ENCODE measurements at regions not wholly inside any gene's neighbourhood (a gene's known extent, or its start where the extent isn't known, plus 50 kb on each side); places are given as distances from the start of the nearest gene placed in this dataset.

GRCh38 chr5:124652892-124653441 is 93.5 kb downstream of the ZNF608 start:
- TF ChIP-seq EZH2 (IDR thresholded peaks at IDR 0.05; ENCODE audit: insufficient read depth, poor library complexity, severe bottlenecking), result no peak
- no peak for TF ChIP-seq EZH2phosphoT487 (IDR thresholded peaks at IDR 0.05; ENCODE audit: insufficient read depth, low read depth)
- Histone ChIP-seq H3K79me2 (ENCODE audit: insufficient read depth) (no peaks in the 10 kb centered on the region), H3K27me3 (replicated peaks; ENCODE audit: insufficient read depth) (no peaks in the 10 kb centered on the region), H3F3A (ENCODE audit: insufficient read depth) (peaks cover 47% of the 10 kb centered on the region), H4K20me1 (ENCODE audit: insufficient read depth) (no peaks in the 10 kb centered on the region), H3K27ac (no peak overlapping the region), H3K9ac (no peak overlapping the region), H2AFZ (no peak overlapping the region), H3K4me3 (no peak overlapping the region), H3K4me1 (ENCODE audit: insufficient read depth) (peaks cover 49% of the 10 kb centered on the region), H3K4me2 (ENCODE audit: unreplicated experiment) (no peak overlapping the region), H3K36me3 (ENCODE audit: low read depth) (no peaks in the 10 kb centered on the region), H3K9me3 (ENCODE audit: low read depth) (no peaks in the 10 kb centered on the region), H3K9me2 (ENCODE audit: insufficient read depth) (no peaks in the 10 kb centered on the region)
- in situ Hi-C loops (cut with MboI), result no loop called here
- DNase-seq, result no peak
- WGBS, 2 experiments (ENCODE audit: low coverage in 1 of 2, low lambda C conversion rate in 2 of 2, missing lambda C conversion rate in 2 of 2), result 98 to 99% methylated on average over 2 of the region's 2 CpGs

- Histone ChIP-seq H3K9ac (no peak overlapping the region), H3K27ac (no peak overlapping the region)
These were observed 94.0 kb downstream of the ZNF608 start for GRCh38 chr5:124652514-124652819.

GRCh38 chr5:124651663-124652513 is 94.6 kb downstream of the ZNF608 start:
- H3K27me3 ChIP-seq (replicated peaks; ENCODE audit: insufficient read depth), result no peaks in the 10 kb centered on the region
- peak overlapping the region; percentile 76 for H3K4me3 ChIP-seq
- TF ChIP-seq EZH2 (IDR thresholded peaks at IDR 0.05; ENCODE audit: insufficient read depth, poor library complexity, severe bottlenecking) (no peak), EZH2phosphoT487 (IDR thresholded peaks at IDR 0.05; ENCODE audit: insufficient read depth, low read depth) (no peak)
- peak overlapping the region; percentile 83 for H3K4me2 ChIP-seq (ENCODE audit: unreplicated experiment)
- peak overlapping the region; percentile 86 for H2AFZ ChIP-seq
- no peaks in the 10 kb centered on the region for H3K9me2 ChIP-seq (ENCODE audit: insufficient read depth)
- H4K20me1 ChIP-seq (ENCODE audit: insufficient read depth), result no peaks in the 10 kb centered on the region
- no peaks in the 10 kb centered on the region for H3K36me3 ChIP-seq (ENCODE audit: low read depth)
- no peaks in the 10 kb centered on the region for H3K79me2 ChIP-seq (ENCODE audit: insufficient read depth)
- peak; percentile 90 for DNase-seq
- peaks cover 47% of the 10 kb centered on the region for H3F3A ChIP-seq (ENCODE audit: insufficient read depth)
- H3K4me1 ChIP-seq (ENCODE audit: insufficient read depth), result peaks cover 49% of the 10 kb centered on the region
- no peaks in the 10 kb centered on the region for H3K9me3 ChIP-seq (ENCODE audit: low read depth)
- H3K27ac ChIP-seq, result peak overlapping the region; percentile 45
- 4 to 7% methylated on average over 35 to 54 of the region's 54 CpGs for WGBS, 2 experiments (ENCODE audit: low coverage in 1 of 2, low lambda C conversion rate in 2 of 2, missing lambda C conversion rate in 2 of 2)
- in situ Hi-C loops (cut with MboI), result no loop called here
- peak overlapping the region; percentile 64 for H3K9ac ChIP-seq

More at GRCh38 chr5:124652514-124652819, 94.0 kb downstream of the ZNF608 start:
- Histone ChIP-seq H3K27me3 (replicated peaks; ENCODE audit: insufficient read depth) (no peaks in the 10 kb centered on the region), H3K4me1 (ENCODE audit: insufficient read depth) (peaks cover 49% of the 10 kb centered on the region), H3K36me3 (ENCODE audit: low read depth) (no peaks in the 10 kb centered on the region), H3F3A (ENCODE audit: insufficient read depth) (peaks cover 47% of the 10 kb centered on the region), H3K4me3 (peak overlapping the region; percentile 76; the same call in 1 of the 2 replicates), H4K20me1 (ENCODE audit: insufficient read depth) (no peaks in the 10 kb centered on the region), H3K9me3 (ENCODE audit: low read depth) (no peaks in the 10 kb centered on the region), H2AFZ (peak overlapping the region; percentile 86), H3K79me2 (ENCODE audit: insufficient read depth) (no peaks in the 10 kb centered on the region), H3K9me2 (ENCODE audit: insufficient read depth) (no peaks in the 10 kb centered on the region), H3K4me2 (ENCODE audit: unreplicated experiment) (no peak overlapping the region)
- 79 to 84% methylated on average over 2 of the region's 2 CpGs for WGBS, 2 experiments (ENCODE audit: low coverage in 1 of 2, low lambda C conversion rate in 2 of 2, missing lambda C conversion rate in 2 of 2)
- no peak for TF ChIP-seq EZH2phosphoT487 (IDR thresholded peaks at IDR 0.05; ENCODE audit: insufficient read depth, low read depth)
- TF ChIP-seq EZH2 (IDR thresholded peaks at IDR 0.05; ENCODE audit: insufficient read depth, poor library complexity, severe bottlenecking), result no peak
- in situ Hi-C loops (cut with MboI), result no loop called here
- DNase-seq, result no peak

GRCh38 chr5:124650951-124651662 is 95.3 kb downstream of the ZNF608 start:
- Histone ChIP-seq H2AFZ (peak overlapping the region; percentile 86), H3K4me1 (ENCODE audit: insufficient read depth) (peaks cover 41% of the 10 kb centered on the region)
- no peak for DNase-seq

More at GRCh38 chr5:124650951-124651662, 95.3 kb downstream of the ZNF608 start:
- Histone ChIP-seq H3K4me3 (peak overlapping the region; percentile 76), H3K79me2 (ENCODE audit: insufficient read depth) (no peaks in the 10 kb centered on the region), H3K27me3 (replicated peaks; ENCODE audit: insufficient read depth) (no peaks in the 10 kb centered on the region), H3K36me3 (ENCODE audit: low read depth) (no peaks in the 10 kb centered on the region), H3F3A (ENCODE audit: insufficient read depth) (peaks cover 44% of the 10 kb centered on the region), H3K9ac (peak overlapping the region; percentile 64), H3K9me2 (ENCODE audit: insufficient read depth) (no peaks in the 10 kb centered on the region), H3K9me3 (ENCODE audit: low read depth) (no peaks in the 10 kb centered on the region), H3K27ac (peak overlapping the region; percentile 45), H4K20me1 (ENCODE audit: insufficient read depth) (no peaks in the 10 kb centered on the region), H3K4me2 (ENCODE audit: unreplicated experiment) (peak overlapping the region; percentile 83)
- TF ChIP-seq EZH2phosphoT487 (IDR thresholded peaks at IDR 0.05; ENCODE audit: insufficient read depth, low read depth), result no peak
- no peak for TF ChIP-seq EZH2 (IDR thresholded peaks at IDR 0.05; ENCODE audit: insufficient read depth, poor library complexity, severe bottlenecking)
- WGBS, 2 experiments (ENCODE audit: low coverage in 1 of 2, low lambda C conversion rate in 2 of 2, missing lambda C conversion rate in 2 of 2), result 0 to 1% methylated on average over 3 of the region's 3 CpGs
- in situ Hi-C loops (cut with MboI), result no loop called here
